NCI-H2107 (cell line): ENCODE measurements at regions not wholly inside any gene's neighbourhood (a gene's known extent, or its start where the extent isn't known, plus 50 kb on each side); places are given as distances from the start of the nearest gene placed in this dataset.

Experiments
- DNase-seq: peaks from one replicate; lab custom pipeline; 2025; lab: John Stamatoyannopoulos, UW

- DNase-seq = no peak
Observed at GRCh38 chr2:118510807-118511206, 336.6 kb downstream of the EN1 start.

- no peak for DNase-seq
Observed at GRCh38 chr2:118509319-118510004, 338.0 kb downstream of the EN1 start.

- DNase-seq = no peak
Observed at GRCh38 chr2:118508282-118508681, 339.2 kb downstream of the EN1 start.

GRCh38 chr2:118505436-118505835 lies 342.0 kb downstream of the EN1 start:
- DNase-seq = no peak

- DNase-seq = no peak
Observed at GRCh38 chr2:118502106-118502505, 345.3 kb downstream of the EN1 start.

- no peak for DNase-seq
Observed at GRCh38 chr2:118498943-118499342, 348.5 kb downstream of the EN1 start.

GRCh38 chr2:118496870-118497611 lies 350.4 kb downstream of the EN1 start:
- no peak for DNase-seq

- DNase-seq = no peak
Observed at GRCh38 chr2:118496467-118496866, 351.0 kb downstream of the EN1 start.

- DNase-seq = no peak
Observed at GRCh38 chr2:118495290-118495689, 352.2 kb downstream of the EN1 start.

GRCh38 chr2:118493213-118493612 lies 354.2 kb downstream of the EN1 start:
- no peak for DNase-seq

GRCh38 chr2:118492335-118492734 lies 355.1 kb downstream of the EN1 start:
- DNase-seq = no peak

GRCh38 chr2:118490330-118490729 lies 357.1 kb downstream of the EN1 start:
- DNase-seq = no peak

- DNase-seq = no peak
Observed at GRCh38 chr2:118489712-118490299, 357.6 kb downstream of the EN1 start.

- no peak for DNase-seq
Observed at GRCh38 chr2:118481299-118481698, 366.1 kb downstream of the EN1 start.

GRCh38 chr2:118479020-118479419 lies 368.4 kb downstream of the EN1 start:
- no peak for DNase-seq

- no peak for DNase-seq
Observed at GRCh38 chr2:118477111-118477862, 370.2 kb downstream of the EN1 start.

GRCh38 chr2:118475622-118476205 lies 371.7 kb downstream of the EN1 start:
- no peak for DNase-seq

- DNase-seq = no peak
Observed at GRCh38 chr2:118474541-118474920, 372.9 kb downstream of the EN1 start.

- DNase-seq = no peak
Observed at GRCh38 chr2:118473846-118474540, 373.5 kb downstream of the EN1 start.

- DNase-seq = no peak
Observed at GRCh38 chr2:118473241-118473640, 374.2 kb downstream of the EN1 start.

GRCh38 chr2:118470297-118470696 lies 377.2 kb downstream of the EN1 start:
- DNase-seq = no peak

- no peak for DNase-seq
Observed at GRCh38 chr2:118469103-118469502, 378.3 kb downstream of the EN1 start.
